ENCODE measurements at regions not wholly inside any gene's neighbourhood (a gene's known extent, or its start where the extent isn't known, plus 50 kb on each side); places are given as distances from the start of the nearest gene placed in this dataset.

- no peak for DNase-seq
Observed at GRCh38 chr1:22221233-22221780, 78.4 kb upstream of the WNT4 start.

GRCh38 chr1:22222723-22223122, 79.8 kb upstream of the WNT4 start:
- DNase-seq: no peak

- DNase-seq: no peak
Observed at GRCh38 chr1:22223176-22223575, 80.3 kb upstream of the WNT4 start.

GRCh38 chr1:22224091-22224490, 81.2 kb upstream of the WNT4 start:
- no peak for DNase-seq

GRCh38 chr1:22224631-22225030, 81.7 kb upstream of the WNT4 start:
- DNase-seq: no peak

GRCh38 chr1:22225858-22226589, 83.1 kb upstream of the WNT4 start:
- no peak for DNase-seq

GRCh38 chr1:22228074-22228473, 85.2 kb upstream of the WNT4 start:
- DNase-seq: no peak

GRCh38 chr1:22228505-22228911, 85.6 kb upstream of the WNT4 start:
- no peak for DNase-seq

- no peak for DNase-seq
Observed at GRCh38 chr1:22229379-22229778, 86.5 kb upstream of the WNT4 start.

GRCh38 chr1:22231068-22231593, 88.2 kb upstream of the WNT4 start:
- no peak for DNase-seq

- no peak for DNase-seq
Observed at GRCh38 chr1:22231995-22232690, 89.2 kb upstream of the WNT4 start.

- no peak for DNase-seq
Observed at GRCh38 chr1:22233222-22233621, 90.3 kb upstream of the WNT4 start.

- no peak for DNase-seq
Observed at GRCh38 chr1:22234476-22235030, 91.7 kb upstream of the WNT4 start.

GRCh38 chr1:22236166-22236565, 93.3 kb upstream of the WNT4 start:
- no peak for DNase-seq

- no peak for DNase-seq
Observed at GRCh38 chr1:22236900-22237299, 94.0 kb upstream of the WNT4 start.

- DNase-seq: no peak
Observed at GRCh38 chr1:22237433-22238093, 94.7 kb upstream of the WNT4 start.

- DNase-seq: no peak
Observed at GRCh38 chr1:22238356-22239224, 95.7 kb upstream of the WNT4 start.

- no peak for DNase-seq
Observed at GRCh38 chr1:22239378-22239777, 96.5 kb upstream of the WNT4 start.

GRCh38 chr1:22241250-22241649, 98.4 kb upstream of the WNT4 start:
- DNase-seq: no peak

- DNase-seq: no peak
Observed at GRCh38 chr1:22241811-22242210, 98.9 kb upstream of the WNT4 start.

GRCh38 chr1:22245100-22245650, 102.3 kb upstream of the WNT4 start:
- DNase-seq: no peak

- DNase-seq: no peak
Observed at GRCh38 chr1:22245726-22246125, 102.8 kb upstream of the WNT4 start.

Data from activated CD4-positive, alpha-beta T cell treated with anti-CD3 and anti-CD28 coated beads, Interleukin-2, Interleukin-6, amounts not matched to agents 100 ng/mL and 50 ng/mL, durations not matched to agents 16 hours and 8 hours (primary cell).